GM12878 (cell line): ENCODE measurements at regions not wholly inside any gene's neighbourhood (a gene's known extent, or its start where the extent isn't known, plus 50 kb on each side); places are given as distances from the start of the nearest gene placed in this dataset.

Experiments used
- ATAC-seq: fragments of 200-7000 bp; cut with Tn5 transposase; 3 replicates; pipeline ENCODE4 v1.9.1; 2020; ENCODE audit warnings: mild to moderate bottlenecking, moderate library complexity
- BruUV-seq: library from RNA; stranded (reverse); fragments of 400-500 nt; replicated peaks from 2 replicates; lab custom pipeline; 2021; lab: Mats Ljungman, UMichigan
- CTCF ChIA-PET: fragments of 300-600 bp; sonication (Branson Sonifier 250); formaldehyde crosslinking; extraction: SDS; loops from one replicate; lab custom pipeline; 2021; ENCODE audit warnings: inconsistent platforms; lab: Yijun Ruan, JAX
- POLR2A ChIA-PET: fragments of 350-600 bp; formaldehyde crosslinking; extraction: SDS; loops from one replicate; lab custom pipeline; 2021; ENCODE audit warnings: inconsistent platforms; lab: Charles Lee
- RAD21 ChIA-PET: fragments of 300-600 bp; sonication (Branson Sonifier 250); formaldehyde crosslinking; loops from one replicate; lab custom pipeline; 2023; ENCODE audit warnings: antibody characterized with exemption; ENCODE audit not compliant: unreplicated experiment; lab: Charles Lee
- SMC1A ChIA-PET: fragments of 300-600 bp; sonication (Branson Sonifier 250); formaldehyde crosslinking; loops from one replicate; lab custom pipeline; 2023; ENCODE audit not compliant: unreplicated experiment, uncharacterized antibody; lab: Charles Lee
- DNase-seq: peaks from one replicate; pipeline ENCODE4 v3.0.0-alpha.2; 2011; ENCODE audit warnings: low read depth, low spot score
- FAIRE-seq: peaks from 3 replicates; lab custom pipeline; 2011; peaks lifted over from hg19 to GRCh38; lab: Jason Lieb, UNC
- H2AFZ ChIP-seq: 2 replicates; pipeline ENCODE4 v1.6.0; 2011; ENCODE audit warnings: low read depth, low read length, control low read depth; ENCODE audit not compliant: control insufficient read depth
- H3K27ac ChIP-seq: 2 replicates; pipeline ENCODE4 v1.5.1; 2011; ENCODE audit warnings: control low read depth; ENCODE audit not compliant: control insufficient read depth, insufficient read depth
- H3K27me3 ChIP-seq, 2 experiments: replicated peaks in 1 of 2; 2 replicates each; pipeline versions ENCODE4 v1.6.0 to v1.6.1; 2011; ENCODE audit warnings: low read length in 1 of 2; ENCODE audit not compliant: control insufficient read depth in 2 of 2, insufficient read depth in 2 of 2
- H3K36me3 ChIP-seq, 2 experiments: 2 replicates each; pipeline ENCODE4 v1.5.1; 2011; ENCODE audit warnings: low read length in 1 of 2; ENCODE audit not compliant: control insufficient read depth in 2 of 2, insufficient read depth in 2 of 2
- H3K4me1 ChIP-seq: 2 replicates; pipeline ENCODE4 v1.6.1; 2011; ENCODE audit warnings: mild to moderate bottlenecking, low read length, moderate library complexity, mixed read lengths; ENCODE audit not compliant: control insufficient read depth, insufficient read depth
- H3K4me2 ChIP-seq: 2 replicates; pipeline ENCODE4 v1.6.0; 2011; ENCODE audit warnings: control low read depth; ENCODE audit not compliant: control insufficient read depth, insufficient read depth
- H3K4me3 ChIP-seq: fragments of 200-600 bp; sonication (generic); 2 replicates; pipeline ENCODE4 v1.5.1; 2016
- H3K79me2 ChIP-seq: 2 replicates; pipeline ENCODE4 v1.6.0; 2011; ENCODE audit warnings: low read length; ENCODE audit not compliant: control insufficient read depth, insufficient read depth
- H3K9ac ChIP-seq: 2 replicates; pipeline ENCODE4 v1.8.0; 2011; ENCODE audit warnings: low read length, control low read depth, mixed read lengths; ENCODE audit not compliant: control insufficient read depth, insufficient read depth
- H3K9me3 ChIP-seq: replicated peaks from 3 replicates; pipeline ENCODE4 v1.5.1; 2011; ENCODE audit warnings: mild to moderate bottlenecking, low read length; ENCODE audit not compliant: control insufficient read depth, insufficient read depth
- H4K20me1 ChIP-seq: 2 replicates; pipeline ENCODE4 v1.6.0; 2011; ENCODE audit not compliant: control insufficient read depth, insufficient read depth
- CEBPB ChIP-seq, 2 experiments: fragments of 150-350 bp in 1 of 2; IDR thresholded peaks; 2 replicates each; pipeline ENCODE4 v1.6.1; 2012 to 2014; ENCODE audit warnings: low read depth in 2 of 2, low read length in 2 of 2, borderline replicate concordance in 1 of 2, inconsistent platforms in 1 of 2
- CREB1 ChIP-seq: IDR thresholded peaks from 2 replicates; pipeline ENCODE4 v1.6.1; 2012; ENCODE audit warnings: low read depth, mild to moderate bottlenecking, inconsistent platforms
- ESRRA ChIP-seq: IDR thresholded peaks from 2 replicates; pipeline ENCODE4 v1.6.1; 2012; ENCODE audit warnings: mild to moderate bottlenecking, low read length, improper control_type of control experiment
- EZH2 ChIP-seq: IDR thresholded peaks from 2 replicates; pipeline ENCODE4 v1.6.1; 2012; ENCODE audit warnings: low read depth, mild to moderate bottlenecking, control low read depth, inconsistent platforms, low read length, borderline replicate concordance; ENCODE audit not compliant: control insufficient read depth
- GATAD2B ChIP-seq: fragments of 450-650 bp; conservative IDR thresholded peaks from 2 replicates; pipeline ENCODE4 v1.6.1; 2017; ENCODE audit warnings: low read depth, mild to moderate bottlenecking, moderate library complexity
- HCFC1 ChIP-seq: fragments of 150-350 bp; IDR thresholded peaks from 2 replicates; pipeline ENCODE4 v1.6.1; 2014; ENCODE audit warnings: low read length
- NBN ChIP-seq: fragments of 450-650 bp; IDR thresholded peaks from 2 replicates; pipeline ENCODE4 v1.6.1; 2016
- NFIC ChIP-seq: IDR thresholded peaks from 2 replicates; pipeline ENCODE4 v1.6.1; 2012; ENCODE audit warnings: low read depth, mild to moderate bottlenecking, inconsistent platforms, low read length, moderate library complexity
- NR2C2 ChIP-seq: IDR thresholded peaks from 2 replicates; pipeline ENCODE4 v1.6.1; 2011; ENCODE audit warnings: borderline replicate concordance, low read depth; ENCODE audit not compliant: control insufficient read depth, insufficient read length
- POLR2A ChIP-seq: IDR thresholded peaks from 2 replicates; pipeline ENCODE4 v1.6.1; 2011; ENCODE audit warnings: low read depth, mild to moderate bottlenecking, low read length
- WGBS: methylation state at CpG from one replicate; pipeline ENCODE4 v1.1.6; 2016; ENCODE audit warnings: low lambda C conversion rate; ENCODE audit not compliant: insufficient replicate concordance, insufficient coverage; ENCODE audit errors: missing lambda C conversion rate; 5-methylcytosine and 5-hydroxymethylcytosine counted together
- in situ Hi-C: fragments of 300-500 bp; cut with MboI; formaldehyde crosslinking; loops from 9 replicates; pipeline ENCODE4 v1.14.3; 2018; ENCODE audit warnings: mixed read lengths
- intact Hi-C: fragments of 100-400 bp; cut with micrococcal nuclease; formaldehyde crosslinking; loops from one replicate; pipeline ENCODE4 v1.14.2; 2022; ENCODE audit not compliant: unreplicated experiment
- TF ChIP-seq, protein P1 (sequence below): IDR thresholded peaks from 2 replicates; pipeline ENCODE4 v1.6.1; 2012; ENCODE audit warnings: low read depth, low read length, improper control_type of control experiment
- TF ChIP-seq, protein P2 (sequence below): fragments of 450-650 bp; conservative IDR thresholded peaks from 2 replicates; pipeline ENCODE4 v1.6.1; 2017; ENCODE audit warnings: mild to moderate bottlenecking, moderate library complexity

DNA sequence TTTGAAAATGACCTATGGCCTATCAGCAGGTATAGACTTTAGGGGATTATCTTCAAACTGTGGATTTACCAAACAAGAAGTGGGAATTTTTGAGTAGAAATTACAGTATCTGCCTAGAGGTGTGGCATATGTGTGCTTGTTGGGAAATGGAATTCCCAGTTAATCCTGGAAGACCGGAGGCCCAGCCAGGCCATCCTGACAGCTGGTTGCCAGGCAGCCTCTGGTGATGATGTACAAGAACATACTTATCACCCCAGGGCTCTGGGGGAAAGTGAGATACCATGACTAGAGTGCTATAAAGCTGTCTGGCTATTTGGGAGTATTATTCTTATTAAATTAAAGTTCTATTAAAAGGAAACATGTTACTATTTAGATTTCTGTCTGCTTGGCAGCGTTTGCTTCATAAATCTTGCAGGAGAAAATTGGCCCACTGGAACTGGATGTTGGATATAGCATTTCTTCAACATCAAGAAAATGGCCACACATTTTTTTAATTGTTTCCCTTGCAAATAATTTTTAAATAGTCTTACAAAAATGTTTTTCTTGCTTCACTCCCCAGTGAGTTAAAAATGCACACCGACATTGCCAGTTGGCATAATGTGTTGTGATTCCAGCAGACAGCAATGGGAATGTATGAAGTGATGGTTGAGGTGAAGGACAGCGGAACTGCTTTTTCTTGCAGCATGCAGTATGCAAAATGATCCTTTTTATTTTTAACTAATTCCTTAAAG is 187.8 kb downstream of the MYLK4 start:
- 64% methylated on average over 4 of the region's 4 CpGs for WGBS
- Histone ChIP-seq H3K36me3 (no peaks in the 10 kb centered on the region), H3K4me1 (peaks cover 3% of the 10 kb centered on the region; the same call in 1 of the 2 replicates), H3K9me3 (no peaks in the 10 kb centered on the region; the same call in 2 of the 3 replicates), H3K4me2 (no peak overlapping the region), H2AFZ (no peak overlapping the region), H3K4me3 (no peak overlapping the region), H3K27ac (no peak overlapping the region), H3K9ac (no peak overlapping the region), H3K79me2 (no peaks in the 10 kb centered on the region), H3K27me3 (0 out of 4 replicates have a peak, but pooled peaks cover 0 to 2% of the 10 kb centered on the region in 2 experiments), H4K20me1 (no peaks in the 10 kb centered on the region)
- intact Hi-C loops (no loop called here), in situ Hi-C loops (no loop called here)
- no TSS peak for BruUV-seq
- CTCF ChIA-PET = no interaction called here
- no peak for TF ChIP-seq POLR2A
- no peak for TF ChIP-seq EZH2
- TF ChIP-seq, protein P1, sequence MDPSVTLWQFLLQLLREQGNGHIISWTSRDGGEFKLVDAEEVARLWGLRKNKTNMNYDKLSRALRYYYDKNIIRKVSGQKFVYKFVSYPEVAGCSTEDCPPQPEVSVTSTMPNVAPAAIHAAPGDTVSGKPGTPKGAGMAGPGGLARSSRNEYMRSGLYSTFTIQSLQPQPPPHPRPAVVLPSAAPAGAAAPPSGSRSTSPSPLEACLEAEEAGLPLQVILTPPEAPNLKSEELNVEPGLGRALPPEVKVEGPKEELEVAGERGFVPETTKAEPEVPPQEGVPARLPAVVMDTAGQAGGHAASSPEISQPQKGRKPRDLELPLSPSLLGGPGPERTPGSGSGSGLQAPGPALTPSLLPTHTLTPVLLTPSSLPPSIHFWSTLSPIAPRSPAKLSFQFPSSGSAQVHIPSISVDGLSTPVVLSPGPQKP = no peak
- TF ChIP-seq NFIC = no peak
- TF ChIP-seq CREB1 = no peak
- no peak for TF ChIP-seq HCFC1
- TF ChIP-seq NR2C2 = no peak
- no peak for TF ChIP-seq CEBPB (IDR thresholded peaks at IDR 0.05; ENCODE audit: borderline replicate concordance in 1 of 2, low read depth in 2 of 2, low read length in 2 of 2)
- no peak for TF ChIP-seq GATAD2B
- TF ChIP-seq, protein P2, sequence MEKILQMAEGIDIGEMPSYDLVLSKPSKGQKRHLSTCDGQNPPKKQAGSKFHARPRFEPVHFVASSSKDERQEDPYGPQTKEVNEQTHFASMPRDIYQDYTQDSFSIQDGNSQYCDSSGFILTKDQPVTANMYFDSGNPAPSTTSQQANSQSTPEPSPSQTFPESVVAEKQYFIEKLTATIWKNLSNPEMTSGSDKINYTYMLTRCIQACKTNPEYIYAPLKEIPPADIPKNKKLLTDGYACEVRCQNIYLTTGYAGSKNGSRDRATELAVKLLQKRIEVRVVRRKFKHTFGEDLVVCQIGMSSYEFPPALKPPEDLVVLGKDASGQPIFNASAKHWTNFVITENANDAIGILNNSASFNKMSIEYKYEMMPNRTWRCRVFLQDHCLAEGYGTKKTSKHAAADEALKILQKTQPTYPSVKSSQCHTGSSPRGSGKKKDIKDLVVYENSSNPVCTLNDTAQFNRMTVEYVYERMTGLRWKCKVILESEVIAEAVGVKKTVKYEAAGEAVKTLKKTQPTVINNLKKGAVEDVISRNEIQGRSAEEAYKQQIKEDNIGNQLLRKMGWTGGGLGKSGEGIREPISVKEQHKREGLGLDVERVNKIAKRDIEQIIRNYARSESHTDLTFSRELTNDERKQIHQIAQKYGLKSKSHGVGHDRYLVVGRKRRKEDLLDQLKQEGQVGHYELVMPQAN = no peak
- TF ChIP-seq NBN = no peak
- no peak for TF ChIP-seq ESRRA
- ATAC-seq (no peak), DNase-seq (no peak), FAIRE-seq (no peak)
- RAD21 ChIA-PET = no interaction called here
- SMC1A ChIA-PET = no interaction called here
- POLR2A ChIA-PET = no interaction called here
